C4-2B (cell line): ENCODE measurements at regions not wholly inside any gene's neighbourhood (a gene's known extent, or its start where the extent isn't known, plus 50 kb on each side); places are given as distances from the start of the nearest gene placed in this dataset.

Experiments used
- H3K27ac ChIP-seq: fragments of 450-650 bp; 2 replicates; pipeline ENCODE4 v1.5.1; 2017
- ZFX ChIP-seq: fragments of 450-650 bp; IDR thresholded peaks from 2 replicates; pipeline ENCODE4 v1.6.1; 2017
- TF ChIP-seq, protein P1 (sequence below): fragments of 450-650 bp; conservative IDR thresholded peaks from 2 replicates; pipeline ENCODE4 v1.5.1; 2017; ENCODE audit warnings: mild to moderate bottlenecking

GRCh38 chr13:71323266-71323665, 543.7 kb downstream of the DACH1 start:
- H3K27ac ChIP-seq, result no peak overlapping the region
- no peak for TF ChIP-seq ZFX
- TF ChIP-seq, protein P1, sequence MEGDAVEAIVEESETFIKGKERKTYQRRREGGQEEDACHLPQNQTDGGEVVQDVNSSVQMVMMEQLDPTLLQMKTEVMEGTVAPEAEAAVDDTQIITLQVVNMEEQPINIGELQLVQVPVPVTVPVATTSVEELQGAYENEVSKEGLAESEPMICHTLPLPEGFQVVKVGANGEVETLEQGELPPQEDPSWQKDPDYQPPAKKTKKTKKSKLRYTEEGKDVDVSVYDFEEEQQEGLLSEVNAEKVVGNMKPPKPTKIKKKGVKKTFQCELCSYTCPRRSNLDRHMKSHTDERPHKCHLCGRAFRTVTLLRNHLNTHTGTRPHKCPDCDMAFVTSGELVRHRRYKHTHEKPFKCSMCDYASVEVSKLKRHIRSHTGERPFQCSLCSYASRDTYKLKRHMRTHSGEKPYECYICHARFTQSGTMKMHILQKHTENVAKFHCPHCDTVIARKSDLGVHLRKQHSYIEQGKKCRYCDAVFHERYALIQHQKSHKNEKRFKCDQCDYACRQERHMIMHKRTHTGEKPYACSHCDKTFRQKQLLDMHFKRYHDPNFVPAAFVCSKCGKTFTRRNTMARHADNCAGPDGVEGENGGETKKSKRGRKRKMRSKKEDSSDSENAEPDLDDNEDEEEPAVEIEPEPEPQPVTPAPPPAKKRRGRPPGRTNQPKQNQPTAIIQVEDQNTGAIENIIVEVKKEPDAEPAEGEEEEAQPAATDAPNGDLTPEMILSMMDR, result no peak

- TF ChIP-seq, protein P1, result peak; percentile 32
- no peak for TF ChIP-seq ZFX
- H3K27ac ChIP-seq, result no peak overlapping the region
These were observed 546.6 kb downstream of the DACH1 start for GRCh38 chr13:71320452-71320851.

- no peak for TF ChIP-seq ZFX
- TF ChIP-seq, protein P1, result no peak
- H3K27ac ChIP-seq, result no peak overlapping the region
These were observed 550.1 kb downstream of the DACH1 start for GRCh38 chr13:71316792-71317363.

DNA sequence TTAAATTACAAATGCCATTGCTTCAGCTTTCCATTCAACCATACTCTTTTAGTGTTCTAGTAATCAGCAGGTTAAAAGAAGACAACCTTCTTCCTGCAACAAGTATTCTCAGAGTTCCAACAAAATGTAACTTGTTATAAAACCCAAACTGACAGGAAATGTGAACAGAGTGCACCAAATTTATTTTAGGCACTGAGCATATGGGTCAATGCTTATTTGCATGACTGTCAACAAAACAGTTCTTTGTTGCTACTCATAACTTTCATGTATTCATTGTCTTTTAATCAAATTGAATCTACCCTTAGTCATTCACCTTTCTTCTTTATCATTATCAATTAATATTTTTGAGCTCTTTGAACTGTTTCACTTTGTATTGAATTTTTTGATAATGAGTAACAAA, 554.1 kb downstream of the DACH1 start:
- no peak overlapping the region for H3K27ac ChIP-seq
- no peak for TF ChIP-seq ZFX
- TF ChIP-seq, protein P1, result no peak

DNA sequence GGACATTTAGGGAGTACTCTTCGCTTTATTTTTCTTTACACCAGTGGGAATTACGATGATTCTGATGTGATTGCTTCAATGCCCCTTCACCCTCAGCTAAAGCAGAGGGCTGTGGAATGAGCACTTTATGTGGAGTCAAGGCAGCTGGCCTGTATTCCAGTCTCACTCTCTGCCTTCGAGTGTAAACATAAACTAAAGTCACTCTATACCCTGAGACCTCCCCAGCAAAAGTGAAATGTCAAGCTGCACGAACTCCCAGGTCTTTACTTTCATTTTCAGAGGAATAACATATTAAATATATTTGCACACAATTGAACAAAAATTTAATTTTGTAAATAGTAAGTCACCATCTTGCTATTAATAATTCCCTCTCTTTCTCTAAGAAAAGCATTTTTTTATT, 557.1 kb downstream of the DACH1 start:
- TF ChIP-seq, protein P1, result no peak
- no peak for TF ChIP-seq ZFX
- no peak overlapping the region for H3K27ac ChIP-seq

- H3K27ac ChIP-seq, result no peak overlapping the region
These were observed 560.2 kb downstream of the DACH1 start for GRCh38 chr13:71306821-71307220.

GRCh38 chr13:71304861-71305260, 562.1 kb downstream of the DACH1 start:
- H3K27ac ChIP-seq, result no peak overlapping the region
- TF ChIP-seq ZFX, result no peak
- TF ChIP-seq, protein P1, result no peak

More at GRCh38 chr13:71306821-71307220, 560.2 kb downstream of the DACH1 start:
- no peak for TF ChIP-seq ZFX
- TF ChIP-seq, protein P1, result no peak
